Stimulated activated CD4-positive, alpha-beta T cell treated with anti-CD3 and anti-CD28 coated beads, Interleukin-1b, Interleukin-23, amount 100 ng/mL, for 1 hour (primary cell): ENCODE measurements at regions not wholly inside any gene's neighbourhood (a gene's known extent, or its start where the extent isn't known, plus 50 kb on each side); places are given as distances from the start of the nearest gene placed in this dataset.

Experiments used
- DNase-seq, 2 donors: peaks; one replicate each; pipeline ENCODE4 v3.0.0-alpha.2; 2020; ENCODE audit warnings: low read depth in 2 of 2

DNA sequence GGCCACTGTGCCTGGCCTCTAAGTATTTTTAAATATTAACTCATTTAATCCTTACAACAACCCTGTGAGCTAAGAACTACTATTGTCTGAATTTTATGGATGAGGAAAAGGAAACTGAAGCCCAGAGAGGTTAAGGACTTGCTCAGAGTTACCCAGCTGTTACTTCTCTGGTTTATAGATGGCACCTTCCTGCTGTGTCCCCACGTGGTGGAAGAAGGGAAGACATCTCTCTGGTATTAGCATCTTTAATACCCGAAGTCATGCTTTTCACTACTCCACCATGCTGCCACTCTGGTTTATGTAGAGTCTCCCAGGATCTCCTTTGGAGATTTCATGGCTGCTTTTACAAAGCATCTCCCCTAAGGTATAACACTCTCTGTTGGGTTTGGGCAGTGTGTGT lies 105.5 kb upstream of the MKLN1 start:
- DNase-seq: no peak

DNA sequence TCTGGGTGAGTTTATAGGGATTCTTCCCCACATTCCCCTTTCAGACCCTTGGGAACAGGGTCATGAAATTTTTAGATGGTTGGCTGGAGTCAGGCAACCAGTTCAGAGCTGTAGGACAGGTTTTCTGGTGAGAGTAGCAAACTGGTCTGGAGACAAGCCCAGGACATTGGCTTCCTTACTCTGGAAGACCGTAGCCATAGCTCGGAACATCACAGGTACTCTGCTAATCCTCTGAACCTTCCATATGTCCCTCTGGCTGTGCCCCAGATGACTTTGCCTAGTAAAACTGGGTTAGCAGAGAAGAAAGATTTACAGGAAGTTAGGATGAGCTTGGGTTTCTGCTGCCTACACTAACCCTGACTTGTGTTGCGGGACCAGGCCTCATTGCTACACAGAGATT lies 104.5 kb upstream of the MKLN1 start:
- DNase-seq: no peak

DNA sequence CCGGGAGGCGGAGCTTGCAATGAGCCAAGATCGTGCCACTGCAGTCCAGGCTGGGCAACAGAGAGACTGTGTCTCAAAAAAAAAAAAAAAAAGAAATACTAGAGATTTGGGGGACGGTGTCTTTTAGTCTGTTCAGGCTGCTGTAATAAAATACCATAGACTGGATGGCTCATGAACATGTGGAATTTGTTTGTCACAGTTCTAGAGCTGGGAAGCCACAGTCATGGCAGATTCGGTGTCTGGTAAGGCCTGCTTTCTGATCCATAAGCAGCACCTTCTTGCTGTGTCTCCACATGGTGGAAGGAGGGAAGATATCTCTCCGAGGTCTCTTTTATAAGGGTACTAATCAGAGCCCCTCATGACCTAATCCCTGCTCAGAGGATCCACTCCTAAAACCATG lies 102.7 kb upstream of the MKLN1 start:
- no peak for DNase-seq

DNA sequence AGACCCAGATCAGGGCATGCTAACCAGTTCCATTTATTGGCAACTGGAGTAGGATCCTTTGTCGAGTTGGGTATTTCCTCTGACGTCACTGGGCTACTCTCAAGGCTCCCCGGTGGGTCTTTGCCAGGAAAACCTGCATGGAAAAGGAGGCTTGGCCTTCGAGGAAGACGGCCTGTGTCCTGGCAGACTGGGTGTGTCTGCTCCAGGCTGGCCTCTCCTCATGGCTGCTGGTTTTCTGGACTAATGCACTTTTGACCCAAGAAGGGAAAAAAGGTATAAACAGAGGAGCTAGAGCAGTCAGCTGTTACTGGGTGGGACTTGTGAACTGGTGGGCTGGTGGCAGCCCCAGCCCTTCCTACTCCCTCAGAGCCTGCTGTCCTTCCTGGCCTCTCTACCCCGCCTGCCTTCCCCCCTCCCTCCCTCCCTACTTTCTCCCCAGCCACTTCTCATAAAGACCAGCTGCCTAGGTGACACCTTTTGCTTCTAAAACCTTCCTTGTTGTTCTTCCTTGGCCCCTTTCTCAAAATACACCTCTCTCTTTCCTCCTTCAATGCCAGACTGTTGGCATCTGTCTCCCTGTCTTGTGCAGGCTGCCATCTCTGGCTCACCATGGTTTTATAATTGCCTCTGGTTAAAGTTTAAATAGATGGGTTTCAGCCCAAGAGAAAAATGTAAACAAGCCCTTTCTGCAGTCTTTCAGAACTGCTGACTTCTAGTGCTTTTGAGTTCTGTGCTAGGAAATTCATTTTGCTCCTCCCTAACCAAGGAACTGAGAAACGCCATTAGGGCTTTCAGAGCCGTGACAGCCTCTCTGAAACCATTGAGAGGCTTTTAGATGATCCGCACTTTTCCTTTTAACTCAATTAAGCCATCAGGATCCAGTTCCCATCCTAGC lies 101.8 kb upstream of the MKLN1 start:
- DNase-seq: no peak

DNA sequence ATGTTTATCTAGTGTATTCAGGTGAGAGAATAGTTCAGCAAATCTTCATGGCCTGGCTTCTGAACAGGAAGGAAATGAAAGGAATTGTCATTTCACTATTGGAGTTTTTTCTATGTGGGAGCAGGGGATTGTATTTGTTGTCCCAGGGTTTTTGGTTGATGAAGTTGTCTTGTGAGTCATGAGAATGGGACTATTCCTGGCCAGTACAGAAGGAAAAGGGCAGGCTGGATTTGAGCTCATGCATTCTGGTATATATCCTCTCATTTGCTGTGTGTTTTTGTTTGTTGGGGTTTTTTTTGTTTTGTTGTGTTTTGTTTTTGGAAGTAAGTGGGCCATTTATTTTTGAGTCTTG lies 101.2 kb upstream of the MKLN1 start:
- no peak for DNase-seq

DNA sequence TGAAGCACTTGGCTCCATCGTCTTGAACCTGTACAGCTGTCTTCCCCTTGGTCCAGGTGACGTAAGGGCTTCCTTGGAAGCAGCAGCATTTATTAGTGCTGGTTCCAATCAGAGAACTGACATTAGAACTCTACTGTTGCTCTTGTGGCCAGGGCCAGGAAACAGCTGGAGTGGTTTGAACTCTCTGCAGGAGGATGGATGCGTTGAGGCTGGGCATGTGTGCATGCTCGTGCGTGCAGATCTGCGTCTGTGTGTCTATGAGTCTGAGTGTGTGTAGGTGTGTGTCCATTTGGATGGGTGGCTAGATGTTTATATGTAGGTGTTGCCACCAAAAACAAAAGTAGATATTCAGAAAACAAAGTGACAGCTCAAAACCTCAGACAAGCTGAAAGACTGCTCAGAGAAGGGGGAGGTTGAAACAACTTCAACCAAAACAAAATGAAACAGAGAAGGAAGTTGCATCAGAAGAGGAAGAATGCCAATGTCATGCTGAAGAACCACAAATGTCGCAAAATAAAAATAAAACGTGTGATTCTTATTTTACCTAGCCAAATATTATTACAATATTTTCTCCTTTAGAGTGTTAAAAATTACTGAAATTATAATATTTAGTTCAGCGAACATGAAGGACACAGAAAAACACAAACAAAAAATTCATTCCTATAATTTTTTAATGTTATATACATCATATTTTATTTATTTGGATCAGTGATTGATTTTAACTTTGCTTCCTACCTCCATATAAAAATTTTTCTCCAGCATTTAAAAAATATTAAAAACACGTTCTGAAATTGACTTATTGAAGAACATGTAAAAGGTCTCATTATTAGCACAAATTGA lies 96.1 kb upstream of the MKLN1 start:
- peak in 1 of 2 donors; percentile 17 for DNase-seq

DNA sequence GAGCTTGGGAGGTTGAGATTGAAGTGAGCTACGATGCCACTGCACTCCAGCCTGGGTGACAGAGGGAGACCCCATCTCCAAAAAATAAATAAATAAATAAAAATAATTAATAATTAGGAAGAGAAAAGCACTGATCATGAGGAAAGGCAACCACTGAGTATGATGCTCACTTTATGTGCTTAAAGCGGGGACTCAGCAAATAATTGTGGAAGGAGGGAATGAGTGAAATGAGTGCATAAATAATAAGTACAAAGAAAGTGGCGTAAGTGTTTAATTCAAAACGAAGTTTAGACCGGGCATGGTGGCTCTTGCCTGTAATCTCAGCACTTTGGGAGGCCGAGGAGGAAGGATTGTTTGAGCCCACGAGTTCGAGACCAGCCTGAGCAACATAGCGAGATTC lies 94.9 kb upstream of the MKLN1 start:
- DNase-seq: no peak

DNA sequence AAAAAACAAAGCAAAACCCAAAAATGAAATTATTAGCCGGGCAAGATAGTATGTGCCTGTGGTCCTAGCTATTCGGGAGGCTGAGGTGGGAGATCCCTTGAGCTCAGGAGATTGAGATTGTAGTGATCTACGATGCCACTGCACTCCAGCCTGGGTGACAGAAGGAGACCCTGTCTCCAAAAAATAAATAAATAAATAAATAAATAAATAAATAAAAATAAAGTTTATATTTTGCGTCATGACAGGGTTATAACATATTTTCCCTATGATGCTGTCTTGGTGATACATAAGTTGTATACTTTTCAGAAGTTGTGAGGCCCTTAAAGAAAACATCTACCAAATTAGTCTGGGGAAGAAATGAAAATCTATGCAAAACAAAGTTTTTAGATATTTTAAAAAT lies 94.5 kb upstream of the MKLN1 start:
- no peak for DNase-seq

DNA sequence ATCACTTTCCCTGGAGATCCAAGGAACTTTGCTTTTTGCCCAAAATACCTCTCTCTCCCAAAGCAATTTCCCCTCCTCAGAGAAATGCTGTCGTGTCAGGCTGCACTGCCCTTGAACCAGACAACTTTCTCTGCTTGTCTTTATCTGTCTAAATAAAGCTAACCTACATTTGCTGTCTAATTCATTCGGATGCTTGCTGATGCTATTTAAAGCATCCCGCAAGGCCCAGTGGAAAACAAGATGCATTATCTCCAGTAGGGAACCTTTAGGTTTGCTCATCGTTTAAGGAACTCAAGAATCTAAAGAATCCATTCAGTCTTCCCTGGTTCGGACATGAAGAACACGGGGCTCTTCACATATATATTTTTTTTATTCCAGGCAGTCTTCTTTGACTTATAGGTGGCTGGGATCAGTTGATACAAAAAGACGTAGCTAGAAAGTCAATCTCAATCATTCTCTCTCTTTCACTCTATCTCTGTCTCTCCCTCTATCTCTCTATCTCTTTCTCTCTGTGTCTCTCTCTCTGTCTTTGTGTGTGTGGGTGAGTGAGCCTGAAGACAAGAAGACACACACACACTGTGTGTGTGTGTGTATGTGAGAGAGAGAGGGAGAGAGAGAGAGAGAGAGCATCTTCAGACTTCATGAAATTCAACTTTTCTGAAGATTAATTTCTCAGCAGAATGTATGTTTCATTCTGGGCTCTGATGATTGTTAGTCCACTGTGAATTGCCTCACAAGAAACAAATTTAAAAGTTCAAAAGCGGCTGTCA lies 92.8 kb upstream of the MKLN1 start:
- DNase-seq: no peak

DNA sequence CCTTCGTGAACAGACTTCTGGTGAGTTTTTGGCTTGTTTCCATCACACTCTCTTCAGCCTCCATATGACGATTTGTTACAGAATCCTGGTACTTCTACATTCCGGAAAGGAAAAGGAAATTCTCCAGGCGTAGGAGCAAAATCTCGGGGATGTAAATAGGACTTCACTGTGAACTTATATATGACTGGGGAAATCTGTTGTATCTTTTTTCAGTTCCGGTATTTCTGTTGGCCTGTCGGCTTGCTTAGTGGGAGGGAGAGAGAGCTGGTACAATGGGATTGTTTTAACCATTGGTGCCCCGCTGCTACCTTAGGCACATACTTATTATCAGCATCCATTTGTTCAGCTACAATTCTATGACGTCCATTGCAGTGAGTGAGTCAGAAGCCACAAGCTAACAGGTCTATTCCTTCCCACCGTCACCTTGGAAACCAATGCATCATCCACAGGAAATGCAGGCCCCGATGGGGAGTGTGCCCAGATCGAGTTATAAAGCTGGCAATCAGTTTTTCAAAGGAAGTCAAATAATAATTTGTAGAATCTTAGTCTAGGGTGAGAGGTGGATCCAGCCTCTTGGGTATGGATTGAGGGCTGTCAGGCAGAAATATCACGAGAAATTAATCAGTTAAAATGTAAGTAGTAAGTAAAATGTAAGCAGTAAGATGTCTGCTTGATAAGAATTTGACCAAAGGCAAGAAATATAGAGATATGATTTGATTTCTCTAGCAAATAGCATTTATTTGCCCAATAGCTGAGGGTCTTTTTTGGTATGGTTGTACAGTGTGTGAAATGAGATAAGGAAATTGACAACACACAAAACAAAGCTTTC lies 92.0 kb upstream of the MKLN1 start:
- peak; percentile 29 to 61 for DNase-seq

DNA sequence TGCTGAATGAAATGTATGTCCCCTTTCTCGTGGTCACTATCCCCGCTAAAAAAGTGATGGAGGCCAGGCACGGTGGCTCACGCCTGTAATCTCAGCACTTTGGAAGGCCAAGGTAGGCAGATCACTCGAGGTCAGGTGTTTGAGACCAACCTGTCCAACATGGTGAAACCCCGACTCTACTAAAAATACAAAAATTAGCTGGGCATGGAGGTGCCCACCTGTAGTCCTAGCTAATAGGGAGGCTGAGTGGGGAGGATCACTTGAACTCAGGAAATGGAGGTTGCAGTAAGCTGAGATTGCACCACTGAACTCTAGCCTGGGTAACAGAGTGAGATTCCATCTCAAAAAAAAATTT lies 91.4 kb upstream of the MKLN1 start:
- DNase-seq: no peak

DNA sequence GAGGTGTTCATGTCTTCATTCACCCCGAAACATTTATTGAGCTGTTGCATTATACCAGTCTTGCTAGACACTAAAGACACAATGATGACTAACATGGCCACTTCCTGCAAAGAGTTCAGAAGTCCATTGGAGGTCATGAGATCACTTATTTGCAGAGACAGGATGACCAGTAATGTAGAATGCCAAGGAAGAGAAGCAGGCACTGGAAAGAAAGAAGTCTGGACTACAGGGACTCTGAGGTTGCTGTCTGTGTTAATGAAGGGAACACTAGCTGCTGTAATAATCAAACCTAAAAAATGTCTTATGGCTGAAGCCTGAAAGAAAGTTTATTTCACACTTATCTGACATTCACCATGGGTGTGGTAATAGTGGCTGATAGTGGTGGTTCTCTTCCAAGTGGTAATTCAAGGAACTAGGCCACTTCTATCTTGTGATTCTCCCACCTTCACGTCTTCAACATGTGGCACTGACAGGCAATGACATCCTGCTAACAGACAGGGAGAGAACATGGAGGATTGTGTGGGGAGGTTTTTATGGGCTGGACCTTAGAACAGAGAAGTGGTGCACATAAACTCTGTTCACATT lies 89.2 kb upstream of the MKLN1 start:
- no peak for DNase-seq

DNA sequence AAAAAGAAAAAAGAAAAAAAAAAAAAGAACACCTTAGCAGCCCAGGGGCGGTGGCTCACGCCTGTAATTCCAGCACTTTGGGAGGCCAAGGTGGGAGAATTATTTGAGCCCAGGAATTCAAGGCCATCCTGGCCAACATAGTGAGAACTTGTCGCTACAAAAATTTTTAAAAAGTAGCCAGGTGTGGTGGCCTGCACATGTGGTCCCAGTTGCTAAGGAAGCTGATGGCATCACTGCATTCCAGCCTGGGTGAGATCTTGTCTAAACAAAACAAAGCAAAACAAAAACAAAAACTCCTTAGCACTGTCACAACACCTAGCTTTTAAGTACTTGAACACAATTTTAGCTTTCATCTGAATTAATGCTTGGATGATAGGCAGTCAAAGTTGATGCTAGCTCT lies 86.3 kb upstream of the MKLN1 start:
- no peak for DNase-seq

DNA sequence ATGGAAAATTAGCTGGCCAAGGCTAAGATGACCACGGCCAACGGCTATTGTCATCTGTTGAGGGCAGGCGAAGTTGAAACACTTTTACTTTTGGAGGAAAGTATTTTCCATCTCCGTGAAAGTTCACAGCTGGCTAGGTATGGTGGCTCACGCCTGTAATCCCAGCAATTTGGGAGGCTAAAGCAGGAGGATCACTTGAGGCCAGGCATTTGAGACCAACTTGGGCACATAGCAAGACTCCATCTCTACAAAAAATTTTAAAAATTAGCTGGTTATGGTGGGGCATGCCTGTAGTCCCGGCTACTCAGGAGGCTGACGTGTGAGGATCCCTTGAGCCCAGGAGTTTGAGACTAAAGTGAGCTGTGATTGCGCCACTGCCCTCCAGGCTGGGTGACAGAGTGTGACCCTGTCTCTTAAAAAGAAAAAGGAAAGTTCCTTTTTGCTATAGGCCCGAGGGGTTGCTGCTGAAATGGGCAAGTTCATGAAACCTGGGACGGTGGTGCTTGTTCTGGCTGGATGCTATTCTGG lies 85.5 kb upstream of the MKLN1 start:
- DNase-seq: no peak

DNA sequence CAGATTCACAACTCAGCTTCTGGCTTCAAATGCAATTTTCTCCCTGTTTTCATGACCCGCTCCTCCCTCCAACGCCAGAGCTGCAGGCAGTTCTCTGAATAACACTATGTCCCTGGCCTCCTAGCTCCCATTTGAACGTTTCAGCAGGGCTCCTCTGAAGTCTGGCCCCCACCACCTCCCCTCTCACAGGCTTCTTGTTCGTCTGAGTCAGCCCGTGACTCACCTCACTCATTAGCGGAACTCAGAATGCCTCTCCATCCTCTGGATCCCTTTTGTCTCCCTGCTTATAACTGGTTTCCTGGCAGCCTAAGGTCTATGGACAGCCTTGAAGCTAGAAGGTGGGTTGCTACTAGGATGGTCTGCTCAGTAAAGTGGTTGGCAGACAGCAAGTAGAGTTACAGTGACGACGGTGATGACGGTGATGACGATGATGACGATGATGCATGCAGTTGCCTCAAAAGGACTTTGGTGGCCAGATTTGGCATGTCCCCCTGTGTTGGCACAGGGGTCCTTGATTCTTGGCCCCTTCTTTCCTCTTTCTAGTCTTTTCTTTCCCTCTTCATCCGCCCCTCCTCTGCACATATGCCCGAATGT lies 83.3 kb upstream of the MKLN1 start:
- no peak for DNase-seq

DNA sequence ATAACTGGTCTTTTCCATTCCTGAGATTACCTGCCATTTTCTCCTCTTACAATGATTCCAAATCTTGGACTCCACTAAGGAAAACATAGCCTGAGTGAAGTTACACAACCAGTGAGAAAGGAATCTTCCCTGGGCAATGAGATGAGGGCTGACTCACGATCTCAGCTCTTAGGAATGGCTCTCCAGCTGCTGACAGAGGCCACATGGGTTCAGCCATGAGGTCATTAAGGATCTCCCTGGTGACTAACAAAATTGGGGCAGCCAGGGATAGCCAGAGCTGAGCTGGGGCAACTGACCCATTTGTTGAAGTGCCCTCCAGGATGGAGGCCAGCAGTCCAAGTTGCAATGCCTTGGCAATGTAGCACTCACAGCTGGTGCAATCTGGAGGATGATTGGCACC lies 78.7 kb upstream of the MKLN1 start:
- DNase-seq: no peak

DNA sequence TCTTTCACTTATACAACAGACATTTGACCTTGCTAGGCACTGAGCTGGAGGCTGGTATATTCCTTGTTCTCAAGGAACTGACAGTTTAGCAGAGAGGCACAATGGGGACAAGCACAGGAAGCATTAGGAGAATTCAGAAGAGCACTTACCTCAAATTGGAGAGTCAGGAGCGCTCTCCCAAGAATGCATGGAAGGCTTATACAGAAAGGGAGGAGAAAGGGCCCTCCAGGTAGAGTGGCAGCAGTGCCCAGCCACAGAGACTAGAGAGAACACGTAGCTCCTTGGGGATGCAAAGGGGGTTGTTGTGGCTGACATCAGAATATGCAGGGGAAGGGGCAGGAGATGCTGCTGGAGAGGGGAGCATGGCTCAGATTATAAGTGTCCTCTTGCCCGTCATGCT lies 78.2 kb upstream of the MKLN1 start:
- no peak for DNase-seq

DNA sequence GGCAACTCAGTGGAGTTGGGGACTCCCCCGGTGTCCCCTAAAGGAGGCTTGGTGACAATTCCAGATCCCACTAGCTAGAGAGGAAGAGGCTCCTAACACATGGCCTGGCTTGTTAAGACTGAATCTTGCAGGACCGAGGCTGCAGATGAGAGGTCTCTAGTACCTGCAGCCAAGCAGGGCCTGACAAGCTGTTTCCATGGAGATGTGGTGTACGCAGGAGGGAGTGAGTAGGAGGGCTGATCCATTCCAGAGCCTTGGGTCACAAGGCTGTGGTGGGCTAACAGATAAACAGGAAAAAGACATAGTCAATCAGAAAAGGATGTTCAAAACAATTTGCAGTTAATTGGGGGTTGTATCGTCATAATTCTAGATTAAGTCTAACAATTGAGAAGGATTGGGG lies 77.3 kb upstream of the MKLN1 start:
- no peak for DNase-seq

DNA sequence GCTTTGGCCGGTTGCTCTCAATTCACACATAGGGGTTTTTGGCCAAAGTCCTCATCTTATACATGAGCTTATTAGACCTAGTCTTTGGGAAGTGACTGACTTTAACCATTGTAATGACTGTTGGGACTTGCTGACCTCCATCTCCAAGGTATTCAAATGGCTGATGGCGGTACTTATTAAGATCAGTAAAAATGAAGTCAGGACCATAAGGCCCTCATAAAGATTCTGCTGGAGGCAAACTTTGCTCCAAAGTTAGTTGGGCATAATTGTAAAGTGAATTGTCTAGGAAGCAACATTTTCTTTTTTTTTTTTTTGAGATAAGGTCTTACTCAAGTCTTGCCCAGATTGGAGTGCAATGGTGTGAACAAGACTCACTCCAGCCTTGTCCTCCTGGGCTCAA lies 76.3 kb upstream of the MKLN1 start:
- no peak for DNase-seq

DNA sequence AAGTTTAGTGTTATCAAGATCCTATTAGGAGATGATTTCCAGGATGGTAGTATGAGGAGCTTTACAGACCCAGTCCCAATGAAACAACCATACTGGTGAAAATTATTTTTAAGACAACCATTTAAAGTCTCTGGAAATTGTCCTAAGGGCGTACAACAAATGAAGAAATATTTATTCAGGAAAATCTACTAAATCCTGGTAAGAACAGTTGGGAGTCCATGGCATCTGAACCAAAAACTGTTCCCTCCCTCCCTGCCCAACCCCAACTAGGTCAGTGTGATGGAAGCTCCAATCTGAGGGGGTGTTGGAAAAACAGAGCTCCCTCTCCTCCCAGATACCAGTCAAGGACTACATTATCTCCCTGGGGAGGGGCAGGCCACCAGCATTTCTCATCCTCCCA lies 74.7 kb upstream of the MKLN1 start:
- no peak for DNase-seq

DNA sequence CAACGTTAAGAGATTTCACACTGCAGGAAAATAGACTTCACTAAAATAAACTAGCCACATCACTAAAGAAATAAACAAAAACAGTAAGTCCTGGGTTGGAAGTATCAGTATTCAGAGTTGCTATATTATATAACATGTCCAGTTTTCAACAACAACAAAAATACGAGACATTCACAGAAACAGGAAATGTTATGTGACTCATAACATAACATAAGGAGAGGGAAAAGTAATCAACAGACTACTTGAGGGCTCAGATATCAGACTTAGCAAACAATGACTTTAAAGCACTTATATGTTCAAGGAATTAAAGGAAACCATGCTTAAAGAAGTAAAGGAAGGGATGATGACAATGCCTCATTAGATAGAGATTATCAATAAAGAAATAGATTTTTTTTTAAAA lies 73.5 kb upstream of the MKLN1 start:
- no peak for DNase-seq
